GM21576 (cell line): ENCODE measurements at regions not wholly inside any gene's neighbourhood (a gene's known extent, or its start where the extent isn't known, plus 50 kb on each side); places are given as distances from the start of the nearest gene placed in this dataset.

Experiments used
- ATAC-seq: cut with Tn5 transposase; IDR thresholded peaks from one replicate; pipeline ENCODE4 v1.9.1; 2021; ENCODE audit warnings: mild to moderate bottlenecking, moderate library complexity; ENCODE audit not compliant: unreplicated experiment

GRCh38 chr21:31566611-31567010 is 92.9 kb upstream of the SOD1 start:
- no peak for ATAC-seq

- no peak for ATAC-seq
Measured at GRCh38 chr21:31566064-31566463, 93.4 kb upstream of the SOD1 start.

GRCh38 chr21:31564439-31564838 is 95.1 kb upstream of the SOD1 start:
- ATAC-seq, result no peak

- no peak for ATAC-seq
Measured at GRCh38 chr21:31560479-31560878, 99.0 kb upstream of the SOD1 start.

- peak; percentile 55 for ATAC-seq
Measured at GRCh38 chr21:31559368-31560119, 99.9 kb upstream of the SOD1 start.

GRCh38 chr21:31558962-31559367 is 100.5 kb upstream of the SOD1 start:
- ATAC-seq, result peak; percentile 81

GRCh38 chr21:31558189-31558961 is 101.1 kb upstream of the SOD1 start:
- ATAC-seq, result peak; percentile 3

GRCh38 chr21:31557421-31558188 is 101.9 kb upstream of the SOD1 start:
- ATAC-seq, result no peak

GRCh38 chr21:31556662-31557061 is 102.8 kb upstream of the SOD1 start:
- ATAC-seq, result no peak

GRCh38 chr21:31555741-31556191 is 103.7 kb upstream of the SOD1 start:
- no peak for ATAC-seq

- peak; percentile 73 for ATAC-seq
Measured at GRCh38 chr21:31554511-31555022, 104.9 kb upstream of the SOD1 start.

GRCh38 chr21:31553926-31554325 is 105.6 kb upstream of the SOD1 start:
- ATAC-seq, result no peak

GRCh38 chr21:31553461-31553860 is 106.0 kb upstream of the SOD1 start:
- no peak for ATAC-seq

- no peak for ATAC-seq
Measured at GRCh38 chr21:31552826-31553225, 106.7 kb upstream of the SOD1 start.

GRCh38 chr21:31550070-31550469 is 109.4 kb upstream of the SOD1 start:
- ATAC-seq, result no peak

GRCh38 chr21:31548688-31549087 is 110.8 kb upstream of the SOD1 start:
- ATAC-seq, result no peak

GRCh38 chr21:31546443-31547170 is 112.9 kb upstream of the SOD1 start:
- ATAC-seq, result no peak

- no peak for ATAC-seq
Measured at GRCh38 chr21:31545036-31545435, 114.5 kb upstream of the SOD1 start.

GRCh38 chr21:31543191-31543590 is 116.3 kb upstream of the SOD1 start:
- no peak for ATAC-seq

- ATAC-seq, result no peak
Measured at GRCh38 chr21:31538816-31539215, 120.7 kb upstream of the SOD1 start.
